ENCODE measurements at regions not wholly inside any gene's neighbourhood (a gene's known extent, or its start where the extent isn't known, plus 50 kb on each side); places are given as distances from the start of the nearest gene placed in this dataset.

DNA sequence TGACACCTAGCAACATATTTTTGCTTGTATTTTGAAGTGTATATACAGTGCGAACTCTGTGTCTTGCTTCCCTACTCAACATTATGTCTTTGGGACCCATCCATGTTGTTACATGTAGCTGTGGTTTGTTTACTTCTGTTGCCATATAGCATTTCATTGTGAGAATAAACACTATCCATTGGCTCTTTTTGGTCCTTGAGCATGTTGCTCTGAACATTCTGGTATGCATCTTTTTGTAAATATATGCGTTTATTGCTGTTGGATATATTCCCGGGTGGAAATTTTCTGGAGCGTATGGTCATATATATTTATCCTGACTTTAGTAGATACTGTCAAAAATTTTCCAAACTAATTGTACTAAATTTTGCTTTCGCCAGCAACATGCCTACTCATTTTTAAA is 222.5 kb upstream of the SPTLC3 start:
- no peak overlapping the region for H3K4me3 Mint-ChIP-seq
- peaks cover 0 to 10% (median 5%) of the 10 kb centered on the region in 7 donors for H3K9me3 Mint-ChIP-seq
- TF ChIP-seq, protein P1, sequence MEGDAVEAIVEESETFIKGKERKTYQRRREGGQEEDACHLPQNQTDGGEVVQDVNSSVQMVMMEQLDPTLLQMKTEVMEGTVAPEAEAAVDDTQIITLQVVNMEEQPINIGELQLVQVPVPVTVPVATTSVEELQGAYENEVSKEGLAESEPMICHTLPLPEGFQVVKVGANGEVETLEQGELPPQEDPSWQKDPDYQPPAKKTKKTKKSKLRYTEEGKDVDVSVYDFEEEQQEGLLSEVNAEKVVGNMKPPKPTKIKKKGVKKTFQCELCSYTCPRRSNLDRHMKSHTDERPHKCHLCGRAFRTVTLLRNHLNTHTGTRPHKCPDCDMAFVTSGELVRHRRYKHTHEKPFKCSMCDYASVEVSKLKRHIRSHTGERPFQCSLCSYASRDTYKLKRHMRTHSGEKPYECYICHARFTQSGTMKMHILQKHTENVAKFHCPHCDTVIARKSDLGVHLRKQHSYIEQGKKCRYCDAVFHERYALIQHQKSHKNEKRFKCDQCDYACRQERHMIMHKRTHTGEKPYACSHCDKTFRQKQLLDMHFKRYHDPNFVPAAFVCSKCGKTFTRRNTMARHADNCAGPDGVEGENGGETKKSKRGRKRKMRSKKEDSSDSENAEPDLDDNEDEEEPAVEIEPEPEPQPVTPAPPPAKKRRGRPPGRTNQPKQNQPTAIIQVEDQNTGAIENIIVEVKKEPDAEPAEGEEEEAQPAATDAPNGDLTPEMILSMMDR (IDR thresholded peaks at IDR 0.05) = no peak
- Histone ChIP-seq H3K9me3 (replicated peaks in 1 of 2; ENCODE audit: control insufficient read depth in 1 of 2, insufficient read depth in 1 of 2, low read length in 2 of 2) (peaks cover 0 to 4% of the 10 kb centered on the region in 2 donors), H3K36me3 (replicated peaks in 1 of 2; ENCODE audit: control insufficient read depth in 1 of 2, insufficient read depth in 2 of 2, low read length in 2 of 2) (no peaks in the 10 kb centered on the region), H3K9ac (ENCODE audit: insufficient read depth, low read length, poor library complexity, severe bottlenecking) (no peak overlapping the region), H3K27me3 (ENCODE audit: control insufficient read depth in 2 of 2, insufficient read depth in 2 of 2, low read length in 2 of 2) (no peaks in the 10 kb centered on the region), H3K4me3 (replicated peaks in 1 of 3; ENCODE audit: low read depth in 2 of 3, low read length in 3 of 3) (no peak overlapping the region), H4K20me1 (ENCODE audit: insufficient read depth, low read length) (no peaks in the 10 kb centered on the region), H3K27ac (ENCODE audit: low read depth in 1 of 2, low read length in 2 of 2) (no peak overlapping the region), H3K4me2 (replicated peaks; ENCODE audit: extremely low read depth, low read length, poor library complexity, severe bottlenecking) (no peak overlapping the region), H3K4me1 (ENCODE audit: control insufficient read depth in 1 of 2, insufficient read depth in 2 of 2, low read length in 2 of 2) (no peaks in the 10 kb centered on the region), H2AFZ (ENCODE audit: insufficient read depth, low read depth, low read length, poor library complexity, severe bottlenecking) (no peak overlapping the region), H3K79me2 (ENCODE audit: insufficient read depth, low read length) (no peaks in the 10 kb centered on the region)
- no CpG with 5 or more reads among the region's 5 CpGs for WGBS (ENCODE audit: insufficient coverage)
- intact Hi-C loops (cut with micrococcal nuclease) = no loop called here
- peaks cover 0 to 2% (median 0%) of the 10 kb centered on the region in 3 donors for H3K27me3 Mint-ChIP-seq (ENCODE audit: low read depth in 3 of 3)
- no peak for DNase-seq
- H3K36me3 Mint-ChIP-seq = no peaks in the 10 kb centered on the region
- no peak overlapping the region for H3K27ac Mint-ChIP-seq
- H3K4me1 Mint-ChIP-seq = no peaks in the 10 kb centered on the region

DNA sequence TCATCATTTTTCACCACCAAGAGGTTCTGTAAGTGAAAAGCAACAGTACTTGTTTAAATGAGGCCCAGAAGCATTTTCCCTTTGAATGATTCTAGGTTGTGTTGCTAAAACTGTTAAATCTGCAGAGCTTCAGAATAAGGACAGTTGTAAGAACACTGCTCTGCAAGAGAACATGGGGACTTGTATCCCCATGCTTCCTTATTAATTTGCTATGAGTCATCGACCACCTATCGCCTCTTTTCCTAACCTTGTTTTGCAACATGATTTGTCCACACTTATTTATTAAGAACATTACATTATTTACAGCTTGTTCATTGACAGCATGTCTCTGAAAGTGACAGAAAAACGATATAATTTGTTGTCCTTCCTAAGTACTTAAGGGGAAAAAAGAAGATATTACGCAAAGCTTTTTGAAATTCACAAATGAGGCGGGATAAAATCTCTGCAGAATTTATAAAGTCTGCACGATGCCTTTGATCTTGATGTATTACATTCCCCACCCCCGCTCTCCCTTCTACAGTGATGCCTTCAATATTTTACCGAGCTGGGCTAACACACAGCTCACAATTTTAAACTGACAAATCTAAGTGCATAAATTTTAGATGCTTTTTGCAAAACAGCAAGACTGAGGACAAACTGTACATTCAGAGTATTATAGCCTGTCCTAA is 220.0 kb upstream of the SPTLC3 start:
- H3K4me2 ChIP-seq (replicated peaks; ENCODE audit: extremely low read depth, low read length, poor library complexity, severe bottlenecking) = no peak overlapping the region
- H3K9me3 Mint-ChIP-seq = peaks cover 0 to 8% (median 2%) of the 10 kb centered on the region in 7 donors
- intact Hi-C loops (cut with micrococcal nuclease) = no loop called here

More for the DNA sequence above, 220.0 kb upstream of the SPTLC3 start:
- H3K4me1 Mint-ChIP-seq = no peaks in the 10 kb centered on the region
- H3K27ac Mint-ChIP-seq = no peak overlapping the region
- TF ChIP-seq, protein P1 (IDR thresholded peaks at IDR 0.05) = no peak
- H3K4me3 Mint-ChIP-seq = no peak overlapping the region
- Histone ChIP-seq H3K27ac (ENCODE audit: low read depth in 1 of 2, low read length in 2 of 2) (no peak overlapping the region), H3K4me1 (ENCODE audit: control insufficient read depth in 1 of 2, insufficient read depth in 2 of 2, low read length in 2 of 2) (no peaks in the 10 kb centered on the region), H4K20me1 (ENCODE audit: insufficient read depth, low read length) (no peaks in the 10 kb centered on the region), H2AFZ (ENCODE audit: insufficient read depth, low read depth, low read length, poor library complexity, severe bottlenecking) (no peak overlapping the region), H3K36me3 (replicated peaks in 1 of 2; ENCODE audit: control insufficient read depth in 1 of 2, insufficient read depth in 2 of 2, low read length in 2 of 2) (no peaks in the 10 kb centered on the region), H3K4me3 (replicated peaks in 1 of 3; ENCODE audit: low read depth in 2 of 3, low read length in 3 of 3) (no peak overlapping the region), H3K9ac (ENCODE audit: insufficient read depth, low read length, poor library complexity, severe bottlenecking) (no peak overlapping the region), H3K9me3 (replicated peaks in 1 of 2; ENCODE audit: control insufficient read depth in 1 of 2, insufficient read depth in 1 of 2, low read length in 2 of 2) (no peaks in the 10 kb centered on the region), H3K27me3 (ENCODE audit: control insufficient read depth in 2 of 2, insufficient read depth in 2 of 2, low read length in 2 of 2) (no peaks in the 10 kb centered on the region), H3K79me2 (ENCODE audit: insufficient read depth, low read length) (no peaks in the 10 kb centered on the region)
- no peaks in the 10 kb centered on the region for H3K36me3 Mint-ChIP-seq
- 91% methylated on average over 5 of the region's 8 CpGs for WGBS (ENCODE audit: insufficient coverage)
- peaks cover 0 to 2% (median 0%) of the 10 kb centered on the region in 3 donors for H3K27me3 Mint-ChIP-seq (ENCODE audit: low read depth in 3 of 3)
- no peak for DNase-seq

Measured in CD14-positive monocyte (primary cell).